K562 (cell line): ENCODE measurements at regions not wholly inside any gene's neighbourhood (a gene's known extent, or its start where the extent isn't known, plus 50 kb on each side); places are given as distances from the start of the nearest gene placed in this dataset.

Source experiments
- HEY1 ChIP-seq: fragments of 250-450 bp; sonication (Bioruptor Pico); IDR thresholded peaks from 2 replicates; pipeline ENCODE4 v1.5.0; 2020; ENCODE audit warnings: mild to moderate bottlenecking, moderate library complexity, borderline replicate concordance
- IRF2 ChIP-seq: sonication (generic); formaldehyde crosslinking; IDR thresholded peaks from 2 replicates; pipeline ENCODE4 v1.8.1; 2022; ENCODE audit warnings: mild to moderate bottlenecking, missing genetic modification reagents
- NCOR1 ChIP-seq: fragments of 450-650 bp; IDR thresholded peaks from 2 replicates; pipeline ENCODE4 v1.6.1; 2016; ENCODE audit warnings: mild to moderate bottlenecking, moderate library complexity
- SP1 ChIP-seq: sonication (generic); formaldehyde crosslinking; IDR thresholded peaks from 2 replicates; pipeline ENCODE4 v1.8.1; 2022; ENCODE audit warnings: mild to moderate bottlenecking, missing genetic modification reagents
- SP2 ChIP-seq: IDR thresholded peaks from 2 replicates; pipeline ENCODE4 v1.6.1; 2011; ENCODE audit warnings: mild to moderate bottlenecking, low read depth, low read length, moderate library complexity; ENCODE audit not compliant: poor library complexity, severe bottlenecking; ENCODE audit errors: extremely low read depth
- ZNF175 ChIP-seq: fragments of 200-800 bp; sonication (Bioruptor generic); IDR thresholded peaks from 2 replicates; pipeline ENCODE4 v1.6.1; 2016; ENCODE audit warnings: low read depth, mild to moderate bottlenecking, missing genetic modification characterization, missing compliant biosample characterization
- ZNF518B ChIP-seq: fragments of 250-450 bp; sonication (Bioruptor Pico); IDR thresholded peaks from 2 replicates; pipeline ENCODE4 v1.5.0; 2021; ENCODE audit warnings: mild to moderate bottlenecking, moderate library complexity

DNA sequence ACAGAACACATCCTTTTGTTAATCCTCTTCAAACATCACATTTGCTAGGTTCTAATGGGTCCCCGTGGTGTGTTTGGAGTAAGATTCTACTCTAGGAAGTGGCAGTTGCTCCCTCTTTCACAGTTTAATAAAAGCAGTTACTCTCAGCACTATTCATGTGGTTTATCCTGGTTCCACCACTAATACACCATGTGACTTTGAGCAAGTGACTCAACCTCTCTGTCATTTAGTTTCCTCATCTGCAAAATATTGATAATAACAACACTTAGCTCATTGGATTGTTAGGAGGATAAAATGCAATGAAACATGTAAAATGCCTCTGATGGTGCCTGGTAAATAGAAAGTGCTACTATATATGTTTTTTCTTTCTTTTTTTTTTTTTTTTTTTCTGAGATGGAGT is 488.0 kb upstream of the NOX3 start:
- TF ChIP-seq NCOR1 (no peak), SP1 (CRISPR knock-in tag) (no peak), SP2 (no peak), HEY1 (no peak), ZNF175 (CRISPR knock-in tag) (no peak), IRF2 (CRISPR knock-in tag) (no peak), ZNF518B (no peak)
